Common myeloid progenitor, CD34-positive (primary cell): ENCODE measurements at regions not wholly inside any gene's neighbourhood (a gene's known extent, or its start where the extent isn't known, plus 50 kb on each side); places are given as distances from the start of the nearest gene placed in this dataset.
"Not testable (repeated sequence)": the region's sequence is repeated elsewhere in the genome, so short reads cannot be mapped to it uniquely, and the experiment has no call there.

Experiments used
- CTCF ChIA-PET: fragments of 350-600 bp; sonication (Branson Sonifier 250); formaldehyde crosslinking; loops from one replicate; lab custom pipeline; 2021; ENCODE audit warnings: antibody characterized with exemption; lab: Charles Lee
- POLR2A ChIA-PET: fragments of 350-600 bp; sonication (Branson Sonifier 250); formaldehyde crosslinking; loops from one replicate; lab custom pipeline; 2021; ENCODE audit warnings: antibody characterized with exemption; lab: Charles Lee
- DNase-seq, 3 donors: peaks; one replicate each; pipeline versions ENCODE4 v3.0.0 to v3.0.0-alpha.2; 2013
- H3K27ac ChIP-seq, 2 experiments: 1 replicate in 1 of 2; 2 replicates in 1 of 2; pipeline ENCODE4 v1.7.0; 2013; ENCODE audit warnings: inconsistent platforms in 2 of 2, low read length in 2 of 2, mild to moderate bottlenecking in 2 of 2, low read depth in 1 of 2, moderate library complexity in 1 of 2; ENCODE audit not compliant: severe bottlenecking in 2 of 2, insufficient read depth in 1 of 2, poor library complexity in 1 of 2
- H3K27me3 ChIP-seq, 5 experiments: replicated peaks in 2 of 5; 1 replicate in 3 of 5; 2 replicates in 2 of 5; pipeline versions ENCODE4 v1.6.1 to v1.7.0; 2013; ENCODE audit warnings: low read length in 4 of 5, mild to moderate bottlenecking in 2 of 5, moderate library complexity in 2 of 5, inconsistent platforms in 1 of 5; ENCODE audit not compliant: insufficient read depth in 5 of 5, control insufficient read depth in 4 of 5
- H3K36me3 ChIP-seq, 4 experiments: 1 replicate in 2 of 4; 2 replicates in 2 of 4; pipeline versions ENCODE4 v1.6.1 to v1.7.0; 2013; ENCODE audit warnings: low read length in 3 of 4, control low read depth in 1 of 4, mild to moderate bottlenecking in 1 of 4; ENCODE audit not compliant: control insufficient read depth in 4 of 4, insufficient read depth in 4 of 4
- H3K4me1 ChIP-seq, 4 experiments: 1 replicate in 3 of 4; 2 replicates in 1 of 4; pipeline versions ENCODE4 v1.6.1 to v1.7.1; 2013; ENCODE audit warnings: low read length in 3 of 4, mild to moderate bottlenecking in 3 of 4, control low read depth in 1 of 4, inconsistent platforms in 1 of 4, moderate library complexity in 1 of 4; ENCODE audit not compliant: control insufficient read depth in 4 of 4, insufficient read depth in 4 of 4; ENCODE audit errors: control extremely low read depth in 1 of 4
- H3K4me3 ChIP-seq, 7 experiments: 1 replicate in 4 of 7; 2 replicates in 3 of 7; pipeline versions ENCODE4 v1.5.1 to v1.7.0; 2013; ENCODE audit warnings: mild to moderate bottlenecking in 7 of 7, low read length in 6 of 7, moderate library complexity in 6 of 7, inconsistent platforms in 2 of 7, low read depth in 2 of 7, control low read depth in 1 of 7; ENCODE audit not compliant: insufficient read depth in 4 of 7, control insufficient read depth in 1 of 7; ENCODE audit errors: extremely low read depth in 1 of 7
- H3K9me3 ChIP-seq, 5 experiments: 1 replicate in 4 of 5; 2 replicates in 1 of 5; pipeline versions ENCODE4 v1.6.1 to v1.7.1; 2013; ENCODE audit warnings: low read length in 4 of 5, mild to moderate bottlenecking in 2 of 5, inconsistent platforms in 1 of 5, low read depth in 1 of 5, moderate library complexity in 1 of 5; ENCODE audit not compliant: control insufficient read depth in 4 of 5, insufficient read depth in 2 of 5; ENCODE audit errors: control extremely low read depth in 1 of 5
- WGBS: methylation state at CpG from one replicate; pipeline ENCODE4 v1.1.5; 2013; ENCODE audit not compliant: insufficient coverage; 5-methylcytosine and 5-hydroxymethylcytosine counted together

- H3K36me3 ChIP-seq, POLR2A ChIA-PET, H3K9me3 ChIP-seq, DNase-seq, CTCF ChIA-PET, H3K27ac ChIP-seq, H3K4me1 ChIP-seq, H3K4me3 ChIP-seq, H3K27me3 ChIP-seq: not testable (repeated sequence)
- WGBS: no CpG with 5 or more reads among the region's 1 CpG
Observed at GRCh38 chr1:120565396-120565795, 150.6 kb downstream of the NBPF8 start.

GRCh38 chr1:120567620-120568019 is 152.8 kb downstream of the NBPF8 start:
- DNase-seq, H3K27ac ChIP-seq, H3K4me3 ChIP-seq, H3K27me3 ChIP-seq, H3K9me3 ChIP-seq, H3K4me1 ChIP-seq, POLR2A ChIA-PET, CTCF ChIA-PET, H3K36me3 ChIP-seq: not testable (repeated sequence)
- WGBS: no CpG with 5 or more reads among the region's 3 CpGs

- H3K27me3 ChIP-seq, H3K9me3 ChIP-seq, POLR2A ChIA-PET, CTCF ChIA-PET, H3K27ac ChIP-seq, H3K36me3 ChIP-seq, H3K4me3 ChIP-seq, DNase-seq, H3K4me1 ChIP-seq: not testable (repeated sequence)
- no CpG with 5 or more reads among the region's 1 CpG for WGBS
Observed at GRCh38 chr1:120575201-120575600, 148.5 kb upstream of the NBPF26 start.

GRCh38 chr1:120582135-120582534 is 141.6 kb upstream of the NBPF26 start:
- H3K27me3 ChIP-seq, CTCF ChIA-PET, H3K36me3 ChIP-seq, H3K4me1 ChIP-seq, POLR2A ChIA-PET, H3K4me3 ChIP-seq, H3K9me3 ChIP-seq, H3K27ac ChIP-seq, DNase-seq: not testable (repeated sequence)
- no CpG with 5 or more reads among the region's 1 CpG for WGBS

- H3K27ac ChIP-seq, H3K27me3 ChIP-seq, POLR2A ChIA-PET, H3K4me3 ChIP-seq, CTCF ChIA-PET, H3K4me1 ChIP-seq, DNase-seq, H3K36me3 ChIP-seq, H3K9me3 ChIP-seq: not testable (repeated sequence)
- WGBS: no CpG with 5 or more reads among the region's 2 CpGs
Observed at GRCh38 chr1:120586053-120586452, 137.7 kb upstream of the NBPF26 start.

GRCh38 chr1:120588811-120589210 is 134.9 kb upstream of the NBPF26 start:
- H3K27ac ChIP-seq, DNase-seq, POLR2A ChIA-PET, H3K4me3 ChIP-seq, H3K4me1 ChIP-seq, CTCF ChIA-PET, H3K36me3 ChIP-seq, H3K27me3 ChIP-seq, H3K9me3 ChIP-seq: not testable (repeated sequence)
- WGBS: no CpG with 5 or more reads among the region's 1 CpG

GRCh38 chr1:120591774-120592173 is 132.0 kb upstream of the NBPF26 start:
- H3K27ac ChIP-seq, H3K27me3 ChIP-seq, H3K4me3 ChIP-seq, H3K36me3 ChIP-seq, CTCF ChIA-PET, DNase-seq, H3K9me3 ChIP-seq, POLR2A ChIA-PET, H3K4me1 ChIP-seq: not testable (repeated sequence)
- no CpG with 5 or more reads among the region's 4 CpGs for WGBS
